Breast epithelium (tissue), 3 donors: ENCODE measurements at regions not wholly inside any gene's neighbourhood (a gene's known extent, or its start where the extent isn't known, plus 50 kb on each side); places are given as distances from the start of the nearest gene placed in this dataset.

Source experiments
- CTCF ChIP-seq, 3 donors: fragments of 450-650 bp; IDR thresholded peaks; one replicate each; pipeline ENCODE4 v1.5.1; 2016 to 2017; ENCODE audit warnings: antibody characterized with exemption in 3 of 3, mild to moderate bottlenecking in 3 of 3, moderate library complexity in 3 of 3
- POLR2A ChIP-seq: fragments of 450-650 bp; IDR thresholded peaks from one replicate; pipeline ENCODE4 v1.6.1; 2016; ENCODE audit warnings: antibody characterized with exemption, mild to moderate bottlenecking, moderate library complexity

- TF ChIP-seq CTCF (IDR thresholded peaks at IDR 0.05) = no peak
- TF ChIP-seq POLR2A = no peak
Measured at GRCh38 chr5:118614731-118615456, 373.5 kb downstream of the DTWD2 start.
